Erythroblast (primary cell): ENCODE measurements at regions not wholly inside any gene's neighbourhood (a gene's known extent, or its start where the extent isn't known, plus 50 kb on each side); places are given as distances from the start of the nearest gene placed in this dataset.

Source experiments
- GATA1 ChIP-seq: IDR thresholded peaks from 2 replicates; pipeline ENCODE4 v1.6.1; 2011; ENCODE audit warnings: low read depth, mild to moderate bottlenecking, control low read depth, low read length, moderate library complexity
- POLR2A ChIP-seq: IDR thresholded peaks from 2 replicates; pipeline ENCODE4 v1.6.1; 2011; ENCODE audit warnings: mild to moderate bottlenecking, low read length

- no peak for TF ChIP-seq POLR2A
- no peak for TF ChIP-seq GATA1
Observed at GRCh38 chr16:62224646-62225209, 188.5 kb upstream of the CDH8 start.
